PC-3 (cell line): ENCODE measurements at regions not wholly inside any gene's neighbourhood (a gene's known extent, or its start where the extent isn't known, plus 50 kb on each side); places are given as distances from the start of the nearest gene placed in this dataset.

ENCODE experiments used
- EZH2 ChIP-seq: fragments of 300-600 bp; sonication (generic); IDR thresholded peaks from one replicate; pipeline ENCODE4 v1.6.1; 2017; ENCODE audit warnings: antibody characterized with exemption, mild to moderate bottlenecking, low read length; ENCODE audit not compliant: unreplicated experiment
- EZH2phosphoT487 ChIP-seq: fragments of 300-600 bp; sonication (generic); IDR thresholded peaks from 2 replicates; pipeline ENCODE4 v1.6.1; 2018; ENCODE audit warnings: mild to moderate bottlenecking, antibody characterized with exemption, low read length, borderline replicate concordance
- TF ChIP-seq, protein P1 (sequence below): fragments of 300-600 bp; sonication (generic); conservative IDR thresholded peaks from 2 replicates; pipeline ENCODE4 v1.5.1; 2017; ENCODE audit warnings: antibody characterized with exemption, low read depth, mild to moderate bottlenecking, low read length

DNA sequence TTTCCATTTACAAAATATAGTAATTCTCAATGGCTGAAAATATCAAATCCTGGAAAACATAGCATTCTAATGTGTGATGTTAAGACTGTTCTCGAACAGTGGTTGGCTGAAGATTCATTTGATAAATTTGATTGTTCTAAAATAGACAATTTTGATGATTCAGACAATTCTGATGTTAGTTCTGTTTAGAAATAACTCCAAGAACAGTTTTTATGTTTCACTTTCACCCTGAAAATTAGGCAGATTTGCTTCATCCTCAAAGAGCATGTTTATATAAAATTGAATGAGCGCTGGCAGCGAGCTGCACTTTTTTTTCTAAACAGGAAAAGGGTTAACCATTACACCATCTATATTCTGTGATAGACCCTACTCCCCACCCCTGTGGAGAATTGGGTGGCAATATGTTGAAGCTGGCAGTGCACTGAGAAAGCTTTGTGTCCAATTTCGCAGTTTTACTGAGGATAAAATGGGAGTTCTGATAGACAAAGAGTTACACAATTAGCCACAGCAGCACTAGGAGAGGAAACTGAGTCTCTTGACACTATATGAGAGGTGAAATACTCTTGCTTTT, 69.6 kb upstream of the TMED7 start:
- no peak for TF ChIP-seq EZH2
- TF ChIP-seq, protein P1, sequence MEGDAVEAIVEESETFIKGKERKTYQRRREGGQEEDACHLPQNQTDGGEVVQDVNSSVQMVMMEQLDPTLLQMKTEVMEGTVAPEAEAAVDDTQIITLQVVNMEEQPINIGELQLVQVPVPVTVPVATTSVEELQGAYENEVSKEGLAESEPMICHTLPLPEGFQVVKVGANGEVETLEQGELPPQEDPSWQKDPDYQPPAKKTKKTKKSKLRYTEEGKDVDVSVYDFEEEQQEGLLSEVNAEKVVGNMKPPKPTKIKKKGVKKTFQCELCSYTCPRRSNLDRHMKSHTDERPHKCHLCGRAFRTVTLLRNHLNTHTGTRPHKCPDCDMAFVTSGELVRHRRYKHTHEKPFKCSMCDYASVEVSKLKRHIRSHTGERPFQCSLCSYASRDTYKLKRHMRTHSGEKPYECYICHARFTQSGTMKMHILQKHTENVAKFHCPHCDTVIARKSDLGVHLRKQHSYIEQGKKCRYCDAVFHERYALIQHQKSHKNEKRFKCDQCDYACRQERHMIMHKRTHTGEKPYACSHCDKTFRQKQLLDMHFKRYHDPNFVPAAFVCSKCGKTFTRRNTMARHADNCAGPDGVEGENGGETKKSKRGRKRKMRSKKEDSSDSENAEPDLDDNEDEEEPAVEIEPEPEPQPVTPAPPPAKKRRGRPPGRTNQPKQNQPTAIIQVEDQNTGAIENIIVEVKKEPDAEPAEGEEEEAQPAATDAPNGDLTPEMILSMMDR = no peak
- no peak for TF ChIP-seq EZH2phosphoT487
